Heart left ventricle (tissue), 16 donors: ENCODE measurements at regions not wholly inside any gene's neighbourhood (a gene's known extent, or its start where the extent isn't known, plus 50 kb on each side); places are given as distances from the start of the nearest gene placed in this dataset.
"Not testable (repeated sequence)": the region's sequence is repeated elsewhere in the genome, so short reads cannot be mapped to it uniquely, and the experiment has no call there.

ENCODE experiments used
- ATAC-seq, 4 donors: fragments of 200-7000 bp; cut with Tn5 transposase; one replicate each; pipeline ENCODE4 v1.9.1; 2020 to 2022; ENCODE audit warnings: moderate library complexity in 4 of 4, mild to moderate bottlenecking in 3 of 4, moderate number of reproducible peaks in 1 of 4
- DNase-seq, 5 donors: peaks; one replicate each; pipeline ENCODE4 v3.0.0-alpha.2; 2020
- H3K27ac ChIP-seq, 12 donors: fragments of 200-600 bp; sonication (generic) in 4 of 12; one replicate each; pipeline versions ENCODE4 v1.5.0 to v1.8.0; 2016 to 2022; ENCODE audit warnings: mild to moderate bottlenecking in 2 of 12
- H3K27me3 ChIP-seq, 9 donors: fragments of 200-600 bp; sonication (generic) in 2 of 9; one replicate each; pipeline versions ENCODE4 v1.5.1 to v1.8.0; 2016 to 2022; ENCODE audit warnings: mild to moderate bottlenecking in 3 of 9
- H3K36me3 ChIP-seq, 9 donors: fragments of 200-600 bp; sonication (generic) in 2 of 9; one replicate each; pipeline versions ENCODE4 v1.5.0 to v1.8.0; 2018 to 2022; ENCODE audit warnings: mild to moderate bottlenecking in 2 of 9
- H3K4me1 ChIP-seq, 12 donors: fragments of 200-600 bp; sonication (generic) in 4 of 12; one replicate each; pipeline versions ENCODE4 v1.5.0 to v1.8.0; 2016 to 2022; ENCODE audit warnings: mild to moderate bottlenecking in 3 of 12
- H3K4me3 ChIP-seq, 12 donors: fragments of 200-600 bp; sonication (generic) in 4 of 12; one replicate each; pipeline versions ENCODE4 v1.5.0 to v1.8.0; 2017 to 2022; ENCODE audit warnings: mild to moderate bottlenecking in 9 of 12, moderate library complexity in 4 of 12
- H3K9me3 ChIP-seq, 12 donors: fragments of 200-600 bp; sonication (generic) in 4 of 12; one replicate each; pipeline versions ENCODE4 v1.5.0 to v1.8.0; 2016 to 2022; ENCODE audit warnings: mild to moderate bottlenecking in 1 of 12
- CTCF ChIP-seq, 12 donors: fragments of 200-600 bp; sonication (generic) in 4 of 12; IDR thresholded peaks; one replicate each; pipeline versions ENCODE4 v1.5.0 to v1.8.0; 2018 to 2022; ENCODE audit warnings: antibody characterized with exemption in 12 of 12, mild to moderate bottlenecking in 5 of 12
- POLR2A ChIP-seq, 2 donors: fragments of 450-650 bp; IDR thresholded peaks; one replicate each; pipeline ENCODE4 v1.6.1; 2017; ENCODE audit warnings: antibody characterized with exemption in 2 of 2, mild to moderate bottlenecking in 2 of 2, moderate library complexity in 2 of 2
- WGBS, 4 donors: extraction: QIAGEN DNeasy Blood & Tissue Kit in 2 of 4; methylation state at CpG; one replicate each; pipeline versions ENCODE4 v1.1.5 to v1.1.7; 2013 to 2018; 5-methylcytosine and 5-hydroxymethylcytosine counted together
- intact Hi-C, 10 donors: fragments of 100-400 bp; cut with DNase I; formaldehyde crosslinking; loops; one replicate each; pipeline versions ENCODE4 v1.11.1 to v1.14.2; 2022
- donor health status: ischemic (EF 13 %, LVEDD 7.1; RV severe dilation, severe dysfunction).
- donor health status: healthy with polysubstance abuse.
- donor health status: DM: no; HTN: yes; CAD: no.
- donor health status: DM: no; HTN: no; CAD: no.
- donor health status: ischemic (EF 25% LVEDD 6.9; RV normal size, moderate dysfunction).
- donor health status: ischemic (EF 25% LVEDD 5.7; RV mildly dilated, moderate dysfunction).
- donor health status: healthy.
- donor health status: DM: yes; HTN: yes; CAD: no.
- donor health status: ischemic (EF 35%, LVEDD 5.7; RV mildly dilated, moderate dysfunction).
- donor health status: nonischemic (EF 11% LVEDD 7.7; RV severe dilation, severe dysfunction).
- donor health status: DM: yes; HTN: yes; CAD: no.
- donor health status: PGD.
- donor health status: ischemic (EF 29% LVEDD 5.4; RV normal size, mild dysfunction).
- donor health status: nonischemic (EF 23%, LVEDD 6.1; RV moderate dilation, normal function).

GRCh38 chr2:146376511-146377064 is 1468.2 kb upstream of the ACVR2A start:
- ATAC-seq (no peak), DNase-seq (no peak)
- no peak overlapping the region for H3K27ac ChIP-seq
- no peaks in the 10 kb centered on the region for H3K27me3 ChIP-seq
- intact Hi-C loops: no loop called here
- H3K36me3 ChIP-seq: no peaks in the 10 kb centered on the region
- 67 to 76% (median 75%) methylated on average over 4 of the region's 4 CpGs for WGBS, 4 donors
- no peak overlapping the region for H3K4me3 ChIP-seq
- H3K9me3 ChIP-seq: peaks cover 0 to 12% (median under 1%) of the 10 kb centered on the region in 12 donors
- TF ChIP-seq CTCF (IDR thresholded peaks at IDR 0.05): no peak
- TF ChIP-seq POLR2A (IDR thresholded peaks at IDR 0.05): no peak
- H3K4me1 ChIP-seq: no peaks in the 10 kb centered on the region

GRCh38 chr2:146374505-146374904 is 1470.3 kb upstream of the ACVR2A start:
- H3K9me3 ChIP-seq: peaks cover 0 to 16% (median 2%) of the 10 kb centered on the region in 12 donors
- H3K27me3 ChIP-seq: no peaks in the 10 kb centered on the region
- H3K36me3 ChIP-seq: no peaks in the 10 kb centered on the region
- H3K4me1 ChIP-seq: no peaks in the 10 kb centered on the region
- intact Hi-C loops: no loop called here
- H3K4me3 ChIP-seq: no peak overlapping the region
- 74 to 85% (median 80%) methylated on average over 1 of the region's 1 CpG for WGBS, 4 donors
- TF ChIP-seq POLR2A (IDR thresholded peaks at IDR 0.05) (no peak), CTCF (IDR thresholded peaks at IDR 0.05) (no peak)
- ATAC-seq: no peak
- no peak for DNase-seq
- H3K27ac ChIP-seq: no peak overlapping the region

GRCh38 chr2:146371364-146371763 is 1473.5 kb upstream of the ACVR2A start:
- DNase-seq, H3K36me3 ChIP-seq, H3K27me3 ChIP-seq, H3K4me1 ChIP-seq, H3K27ac ChIP-seq, ATAC-seq, intact Hi-C loops, H3K4me3 ChIP-seq: not testable (repeated sequence)
- H3K9me3 ChIP-seq: peaks cover 0 to 16% (median 2%) of the 10 kb centered on the region in 12 donors
- 86 to 88% (median 87%) methylated on average over 1 of the region's 1 CpG for WGBS, 4 donors

- Histone ChIP-seq H3K4me3 (no peak overlapping the region), H3K27me3 (no peaks in the 10 kb centered on the region), H3K36me3 (no peaks in the 10 kb centered on the region), H3K4me1 (no peaks in the 10 kb centered on the region), H3K9me3 (peaks cover 0 to 21% (median 2%) of the 10 kb centered on the region in 12 donors), H3K27ac (no peak overlapping the region)
- DNase-seq: no peak
- TF ChIP-seq POLR2A (IDR thresholded peaks at IDR 0.05) (no peak), CTCF (IDR thresholded peaks at IDR 0.05) (no peak)
- ATAC-seq: no peak
- intact Hi-C loops: no loop called here
Measured at GRCh38 chr2:146370826-146371225, 1474.0 kb upstream of the ACVR2A start.

- H3K9me3 ChIP-seq: peaks cover 0 to 7% (median 0%) of the 10 kb centered on the region in 12 donors
- ATAC-seq: no peak
- H3K4me1 ChIP-seq: no peaks in the 10 kb centered on the region
- H3K4me3 ChIP-seq: no peak overlapping the region
- H3K27me3 ChIP-seq: no peaks in the 10 kb centered on the region
- H3K27ac ChIP-seq: no peak overlapping the region
- no peak for DNase-seq
- intact Hi-C loops: no loop called here
- TF ChIP-seq POLR2A (IDR thresholded peaks at IDR 0.05): no peak
- no peak for TF ChIP-seq CTCF (IDR thresholded peaks at IDR 0.05)
- no peaks in the 10 kb centered on the region for H3K36me3 ChIP-seq
Measured at GRCh38 chr2:146366276-146366675, 1478.6 kb upstream of the ACVR2A start.
